HFF-Myc (cell line): ENCODE measurements at regions not wholly inside any gene's neighbourhood (a gene's known extent, or its start where the extent isn't known, plus 50 kb on each side); places are given as distances from the start of the nearest gene placed in this dataset.

Source experiments
- DNase-seq: peaks from one replicate; pipeline ENCODE4 v3.0.0-alpha.2; 2011; ENCODE audit warnings: low read depth; ENCODE audit errors: extremely low read depth
- H3K4me3 ChIP-seq: replicated peaks from 2 replicates; pipeline ENCODE4 v1.5.1; 2011; ENCODE audit warnings: low read depth, mild to moderate bottlenecking, control low read depth, low read length
- TF ChIP-seq, protein P1 (sequence below): IDR thresholded peaks from 2 replicates; pipeline ENCODE4 v1.5.1; 2012; ENCODE audit warnings: mild to moderate bottlenecking, low read depth, low read length, control low read depth; ENCODE audit errors: missing control alignments

DNA sequence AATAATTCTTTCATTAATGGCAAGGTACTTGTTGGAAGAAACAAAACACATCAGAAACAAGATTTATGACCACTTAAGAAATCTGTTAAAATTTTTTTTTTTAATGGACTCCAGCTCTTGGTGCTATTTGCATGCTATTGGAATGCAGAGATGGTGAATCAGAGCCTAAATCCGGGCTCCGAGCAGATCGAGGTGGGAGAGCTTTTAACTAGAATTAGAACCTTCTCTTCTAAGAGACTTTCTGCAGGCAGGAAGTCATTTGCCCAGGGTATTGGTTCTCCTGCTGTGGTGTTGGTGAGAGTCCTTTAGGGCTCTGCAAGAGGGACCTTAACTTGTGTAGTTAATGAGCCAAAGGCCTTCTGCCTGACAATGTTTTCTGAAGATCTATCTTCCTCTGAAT is 419.4 kb downstream of the SNAPC1 start:
- DNase-seq: no peak
- TF ChIP-seq, protein P1, sequence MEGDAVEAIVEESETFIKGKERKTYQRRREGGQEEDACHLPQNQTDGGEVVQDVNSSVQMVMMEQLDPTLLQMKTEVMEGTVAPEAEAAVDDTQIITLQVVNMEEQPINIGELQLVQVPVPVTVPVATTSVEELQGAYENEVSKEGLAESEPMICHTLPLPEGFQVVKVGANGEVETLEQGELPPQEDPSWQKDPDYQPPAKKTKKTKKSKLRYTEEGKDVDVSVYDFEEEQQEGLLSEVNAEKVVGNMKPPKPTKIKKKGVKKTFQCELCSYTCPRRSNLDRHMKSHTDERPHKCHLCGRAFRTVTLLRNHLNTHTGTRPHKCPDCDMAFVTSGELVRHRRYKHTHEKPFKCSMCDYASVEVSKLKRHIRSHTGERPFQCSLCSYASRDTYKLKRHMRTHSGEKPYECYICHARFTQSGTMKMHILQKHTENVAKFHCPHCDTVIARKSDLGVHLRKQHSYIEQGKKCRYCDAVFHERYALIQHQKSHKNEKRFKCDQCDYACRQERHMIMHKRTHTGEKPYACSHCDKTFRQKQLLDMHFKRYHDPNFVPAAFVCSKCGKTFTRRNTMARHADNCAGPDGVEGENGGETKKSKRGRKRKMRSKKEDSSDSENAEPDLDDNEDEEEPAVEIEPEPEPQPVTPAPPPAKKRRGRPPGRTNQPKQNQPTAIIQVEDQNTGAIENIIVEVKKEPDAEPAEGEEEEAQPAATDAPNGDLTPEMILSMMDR: no peak

GRCh38 chr14:62185078-62185477 is 422.9 kb downstream of the SNAPC1 start:
- DNase-seq: no peak
- H3K4me3 ChIP-seq: no peak overlapping the region
- TF ChIP-seq, protein P1: no peak

More for the DNA sequence above, 419.4 kb downstream of the SNAPC1 start:
- no peak overlapping the region for H3K4me3 ChIP-seq

- TF ChIP-seq, protein P1: no peak
- no peak overlapping the region for H3K4me3 ChIP-seq
- no peak for DNase-seq
Measured at GRCh38 chr14:62187265-62187664, 425.0 kb downstream of the SNAPC1 start.

GRCh38 chr14:62189698-62190097 is 427.5 kb downstream of the SNAPC1 start:
- no peak overlapping the region for H3K4me3 ChIP-seq
- TF ChIP-seq, protein P1: no peak
- no peak for DNase-seq

DNA sequence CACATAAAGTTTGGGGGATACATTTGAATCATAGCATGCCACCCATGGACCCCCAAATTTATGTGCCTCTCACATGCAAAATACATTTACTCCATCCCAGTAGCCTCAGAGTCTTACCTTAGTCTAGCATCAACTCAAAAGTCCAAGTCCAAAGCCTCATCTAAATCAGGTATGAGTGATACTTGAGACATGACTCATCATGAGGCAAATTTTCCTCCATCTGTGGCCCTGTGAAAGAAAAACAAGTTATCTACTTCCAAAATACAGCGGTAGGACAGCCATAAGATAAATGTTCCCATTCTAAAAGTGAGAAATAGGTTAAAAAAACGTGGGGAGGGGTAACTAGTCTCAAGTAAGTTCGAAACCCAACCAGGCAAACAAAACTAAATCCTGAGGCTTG is 444.2 kb downstream of the SNAPC1 start:
- no peak for DNase-seq
- TF ChIP-seq, protein P1: no peak
- no peak overlapping the region for H3K4me3 ChIP-seq

- TF ChIP-seq, protein P1: no peak
- H3K4me3 ChIP-seq: no peak overlapping the region
- peak; percentile 41 for DNase-seq
Measured at GRCh38 chr14:62209287-62209899, 447.2 kb downstream of the SNAPC1 start.

DNA sequence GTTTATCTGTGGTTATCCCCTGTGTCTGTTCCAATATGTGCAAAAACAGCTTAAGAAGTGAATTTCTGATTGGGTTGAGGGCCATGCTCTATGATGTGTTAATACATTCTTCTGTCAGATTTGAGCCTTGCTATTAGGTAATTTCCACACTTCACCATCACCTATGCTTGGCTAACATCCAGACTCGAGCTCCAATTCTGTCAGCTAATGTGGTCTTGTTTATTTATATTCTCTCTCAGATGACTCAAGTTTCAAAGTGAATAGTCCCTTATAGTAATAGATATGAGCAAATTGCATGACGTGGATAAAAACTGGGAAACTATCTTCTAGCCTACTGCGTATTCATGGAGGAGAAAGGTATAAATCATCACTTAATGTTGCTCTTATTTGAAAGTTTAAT is 451.3 kb downstream of the SNAPC1 start:
- TF ChIP-seq, protein P1: no peak
- H3K4me3 ChIP-seq: no peak overlapping the region
- no peak for DNase-seq
